Panc1 (cell line): ENCODE measurements at regions not wholly inside any gene's neighbourhood (a gene's known extent, or its start where the extent isn't known, plus 50 kb on each side); places are given as distances from the start of the nearest gene placed in this dataset.

ENCODE experiments used
- ATAC-seq: fragments of 200-7000 bp; cut with Tn5 transposase; 2 replicates; pipeline ENCODE4 v1.9.1; 2020; ENCODE audit warnings: mild to moderate bottlenecking, moderate library complexity
- BruUV-seq: library from RNA; stranded (reverse); fragments of 400-500 nt; replicated peaks from 2 replicates; lab custom pipeline; 2021; lab: Mats Ljungman, UMichigan
- CTCF ChIA-PET: fragments of 300-600 bp; sonication (Branson Sonifier 250); formaldehyde crosslinking; loops from one replicate; lab custom pipeline; 2022; ENCODE audit warnings: antibody characterized with exemption; lab: Charles Lee
- POLR2A ChIA-PET: fragments of 300-600 bp; sonication (Branson Sonifier 250); formaldehyde crosslinking; loops from one replicate; lab custom pipeline; 2022; ENCODE audit warnings: antibody characterized with exemption; lab: Charles Lee
- DNase-seq: peaks from one replicate; pipeline ENCODE4 v3.0.0-alpha.2; 2010; ENCODE audit warnings: low read depth, low spot score
- H3K27ac ChIP-seq: 2 replicates; pipeline ENCODE4 v1.5.1; 2011; ENCODE audit warnings: mild to moderate bottlenecking, low read length, inconsistent platforms
- H3K27me3 ChIP-seq: fragments of 200-500 bp; sonication (Bioruptor generic); 2 replicates; pipeline ENCODE4 v1.6.0; 2014; ENCODE audit warnings: low read length, inconsistent platforms; ENCODE audit not compliant: control insufficient read depth, insufficient read depth
- H3K36me3 ChIP-seq: fragments of 200-500 bp; sonication (Bioruptor generic); 2 replicates; pipeline ENCODE4 v1.5.1; 2014; ENCODE audit warnings: inconsistent platforms, mild to moderate bottlenecking, low read length, moderate library complexity; ENCODE audit not compliant: control insufficient read depth, insufficient read depth
- H3K4me1 ChIP-seq: 2 replicates; pipeline ENCODE4 v1.5.1; 2011; ENCODE audit warnings: inconsistent platforms, mild to moderate bottlenecking, low read length, moderate library complexity; ENCODE audit not compliant: control insufficient read depth, insufficient read depth
- H3K4me3 ChIP-seq, 2 experiments: 2 replicates each; pipeline ENCODE4 v1.5.1; 2011 to 2012; ENCODE audit warnings: low read depth in 2 of 2, low read length in 2 of 2, mild to moderate bottlenecking in 2 of 2, inconsistent platforms in 1 of 2, moderate library complexity in 1 of 2
- H3K9me3 ChIP-seq: fragments of 200-500 bp; sonication (Bioruptor generic); 2 replicates; pipeline ENCODE4 v1.5.1; 2014; ENCODE audit warnings: low read depth, mild to moderate bottlenecking, inconsistent platforms, low read length, moderate library complexity; ENCODE audit not compliant: control insufficient read depth, insufficient read depth
- CTCF ChIP-seq: fragments of 450-650 bp; IDR thresholded peaks from 2 replicates; pipeline ENCODE4 v1.5.1; 2017; ENCODE audit warnings: mild to moderate bottlenecking
- POLR2AphosphoS5 ChIP-seq: IDR thresholded peaks from 2 replicates; pipeline ENCODE4 v1.6.1; 2012; ENCODE audit warnings: mild to moderate bottlenecking, low read depth, low read length, moderate library complexity
- SIN3A ChIP-seq: IDR thresholded peaks from 2 replicates; pipeline ENCODE4 v1.6.1; 2012; ENCODE audit warnings: low read depth, mild to moderate bottlenecking, low read length, moderate library complexity, borderline replicate concordance; ENCODE audit not compliant: insufficient read depth
- TCF7L2 ChIP-seq: IDR thresholded peaks from 2 replicates; pipeline ENCODE4 v1.6.1; 2011; ENCODE audit warnings: mild to moderate bottlenecking, low read depth, low read length, inconsistent platforms
- in situ Hi-C: cut with HindIII; loops from 2 replicates; pipeline ENCODE4 v1.10.0; 2016; ENCODE audit warnings: low sequenced_read_pairs, low pct_unique_long_range_greater_than_20kb
- intact Hi-C: fragments of 100-400 bp; cut with micrococcal nuclease; formaldehyde crosslinking; loops from one replicate; pipeline ENCODE4 v1.10.0; 2022; ENCODE audit not compliant: unreplicated experiment
- TF ChIP-seq, protein P1 (sequence below), 2 experiments: IDR thresholded peaks; 2 replicates each; pipeline ENCODE4 v1.6.1; 2011 to 2012; ENCODE audit warnings: low read depth in 2 of 2, control low read depth in 1 of 2, low read length in 1 of 2, mild to moderate bottlenecking in 1 of 2, moderate library complexity in 1 of 2; ENCODE audit not compliant: insufficient read depth in 1 of 2

- BruUV-seq = no TSS peak
- Histone ChIP-seq H3K36me3 (no peaks in the 10 kb centered on the region), H3K27ac (no peak overlapping the region), H3K4me3 (no peak overlapping the region), H3K9me3 (no peaks in the 10 kb centered on the region), H3K27me3 (peaks cover 16% of the 10 kb centered on the region), H3K4me1 (no peaks in the 10 kb centered on the region)
- no peak for DNase-seq
- no peak; the same call in 1 of the 2 replicates for ATAC-seq
- intact Hi-C loops (no loop called here), in situ Hi-C loops (no loop called here)
- TF ChIP-seq CTCF (no peak), POLR2AphosphoS5 (no peak), SIN3A (no peak), TCF7L2 (no peak)
- TF ChIP-seq, protein P1, sequence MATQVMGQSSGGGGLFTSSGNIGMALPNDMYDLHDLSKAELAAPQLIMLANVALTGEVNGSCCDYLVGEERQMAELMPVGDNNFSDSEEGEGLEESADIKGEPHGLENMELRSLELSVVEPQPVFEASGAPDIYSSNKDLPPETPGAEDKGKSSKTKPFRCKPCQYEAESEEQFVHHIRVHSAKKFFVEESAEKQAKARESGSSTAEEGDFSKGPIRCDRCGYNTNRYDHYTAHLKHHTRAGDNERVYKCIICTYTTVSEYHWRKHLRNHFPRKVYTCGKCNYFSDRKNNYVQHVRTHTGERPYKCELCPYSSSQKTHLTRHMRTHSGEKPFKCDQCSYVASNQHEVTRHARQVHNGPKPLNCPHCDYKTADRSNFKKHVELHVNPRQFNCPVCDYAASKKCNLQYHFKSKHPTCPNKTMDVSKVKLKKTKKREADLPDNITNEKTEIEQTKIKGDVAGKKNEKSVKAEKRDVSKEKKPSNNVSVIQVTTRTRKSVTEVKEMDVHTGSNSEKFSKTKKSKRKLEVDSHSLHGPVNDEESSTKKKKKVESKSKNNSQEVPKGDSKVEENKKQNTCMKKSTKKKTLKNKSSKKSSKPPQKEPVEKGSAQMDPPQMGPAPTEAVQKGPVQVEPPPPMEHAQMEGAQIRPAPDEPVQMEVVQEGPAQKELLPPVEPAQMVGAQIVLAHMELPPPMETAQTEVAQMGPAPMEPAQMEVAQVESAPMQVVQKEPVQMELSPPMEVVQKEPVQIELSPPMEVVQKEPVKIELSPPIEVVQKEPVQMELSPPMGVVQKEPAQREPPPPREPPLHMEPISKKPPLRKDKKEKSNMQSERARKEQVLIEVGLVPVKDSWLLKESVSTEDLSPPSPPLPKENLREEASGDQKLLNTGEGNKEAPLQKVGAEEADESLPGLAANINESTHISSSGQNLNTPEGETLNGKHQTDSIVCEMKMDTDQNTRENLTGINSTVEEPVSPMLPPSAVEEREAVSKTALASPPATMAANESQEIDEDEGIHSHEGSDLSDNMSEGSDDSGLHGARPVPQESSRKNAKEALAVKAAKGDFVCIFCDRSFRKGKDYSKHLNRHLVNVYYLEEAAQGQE (IDR thresholded peaks at IDR 0.05; ENCODE audit: insufficient read depth in 1 of 2, low read depth in 2 of 2, low read length in 1 of 2) = no peak
- ChIA-PET CTCF (interaction anchor here (0.6 kb wide), 1 partner anchor 1177 kb away, joined by 3 read pairs; no protein-coding TSS in a partner anchor), POLR2A (no interaction called here)
These were observed 1008.8 kb downstream of the KCNMA1 start for GRCh38 chr10:76628801-76629200.

DNA sequence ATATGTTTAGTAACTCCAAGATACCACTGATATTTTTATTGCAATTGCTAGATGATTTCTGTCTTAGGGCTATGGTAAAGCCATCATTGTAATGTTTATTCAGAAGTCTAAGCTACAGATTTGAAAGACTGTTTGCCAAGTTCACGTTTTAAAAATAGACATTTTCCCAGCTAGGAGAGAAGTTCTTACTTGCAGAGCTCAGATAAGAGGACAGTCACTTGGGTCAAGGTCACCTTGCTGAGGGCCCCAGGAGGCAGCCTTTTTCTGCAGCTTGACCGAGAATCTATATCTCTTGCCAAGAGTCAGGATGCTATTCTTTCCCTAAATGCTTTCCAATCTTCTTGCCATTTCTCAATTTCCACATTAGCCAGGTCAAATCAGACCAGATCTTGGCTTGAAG is 1011.2 kb downstream of the KCNMA1 start:
- ATAC-seq = no peak
- no peaks in the 10 kb centered on the region for H3K4me1 ChIP-seq
- peaks cover 9% of the 10 kb centered on the region for H3K27me3 ChIP-seq
- H3K27ac ChIP-seq = no peak overlapping the region
- POLR2A ChIA-PET = no interaction called here
- CTCF ChIA-PET = no interaction called here
- H3K36me3 ChIP-seq = no peaks in the 10 kb centered on the region
- H3K9me3 ChIP-seq = no peaks in the 10 kb centered on the region
- DNase-seq = no peak
- intact Hi-C loops = no loop called here
- no peak for TF ChIP-seq TCF7L2
- TF ChIP-seq POLR2AphosphoS5 = no peak
- no peak for TF ChIP-seq SIN3A
- TF ChIP-seq, protein P1 (IDR thresholded peaks at IDR 0.05; ENCODE audit: insufficient read depth in 1 of 2, low read depth in 2 of 2, low read length in 1 of 2) = no peak
- TF ChIP-seq CTCF = no peak
- H3K4me3 ChIP-seq = no peak overlapping the region
- no TSS peak for BruUV-seq
- in situ Hi-C loops = no loop called here
